OCI-LY3 (cell line): ENCODE measurements at regions not wholly inside any gene's neighbourhood (a gene's known extent, or its start where the extent isn't known, plus 50 kb on each side); places are given as distances from the start of the nearest gene placed in this dataset.

Experiments used
- H2AFZ ChIP-seq: fragments of 200-600, 300-600 bp; shearing (Covaris generic); 2 replicates; pipeline ENCODE4 v1.6.0; 2014; ENCODE audit warnings: antibody characterized with exemption, low read depth, low read length
- H3K27ac ChIP-seq: fragments of 200-600, 300-600 bp; sonication (generic); 2 replicates; pipeline ENCODE4 v1.5.1; 2014; ENCODE audit warnings: mild to moderate bottlenecking, low read length, moderate library complexity, mixed read lengths
- H3K27me3 ChIP-seq: fragments of 200-600, 300-600 bp; sonication (generic); 2 replicates; pipeline ENCODE4 v1.6.1; 2014; ENCODE audit warnings: low read depth, low read length, mixed read lengths
- H3K36me3 ChIP-seq: fragments of 200-600, 300-600 bp; sonication (generic); replicated peaks from 2 replicates; pipeline ENCODE3; 2014; ENCODE audit warnings: low read depth, low read length, mixed read lengths
- H3K4me1 ChIP-seq: fragments of 300-600, 200-600 bp; sonication (generic); 2 replicates; pipeline ENCODE4 v1.6.1; 2014; ENCODE audit warnings: low read length, mixed read lengths
- H3K4me2 ChIP-seq: fragments of 200-600, 300-600 bp; sonication (generic); 2 replicates; pipeline ENCODE4 v1.6.1; 2014; ENCODE audit warnings: low read length, mixed read lengths
- H3K4me3 ChIP-seq: fragments of 300-600, 200-600 bp; sonication (generic); 2 replicates; pipeline ENCODE4 v1.5.1; 2014; ENCODE audit warnings: antibody characterized with exemption, mild to moderate bottlenecking, low read length, moderate library complexity
- H3K79me2 ChIP-seq: fragments of 300-600, 200-600 bp; shearing (Covaris generic); 2 replicates; pipeline ENCODE4 v1.6.1; 2014; ENCODE audit warnings: mild to moderate bottlenecking, low read length, mixed read lengths
- H3K9ac ChIP-seq: fragments of 300-600, 200-600 bp; shearing (Covaris generic); 2 replicates; pipeline ENCODE4 v1.6.0; 2014; ENCODE audit warnings: mild to moderate bottlenecking, low read length, moderate library complexity
- H3K9me3 ChIP-seq: fragments of 200-600, 300-600 bp; shearing (Covaris generic); 2 replicates; pipeline ENCODE4 v1.6.1; 2014; ENCODE audit warnings: low read length, mixed read lengths; ENCODE audit not compliant: insufficient read depth
- H4K20me1 ChIP-seq: fragments of 200-600, 300-600 bp; sonication (generic); 2 replicates; pipeline ENCODE4 v1.6.1; 2016; ENCODE audit warnings: low read length, mixed read lengths; ENCODE audit not compliant: insufficient read depth
- CTCF ChIP-seq: fragments of 200-600, 300-600 bp; sonication (generic); IDR thresholded peaks from 2 replicates; pipeline ENCODE4 v1.5.1; 2014; ENCODE audit warnings: antibody characterized with exemption, low read length, low read depth
- EZH2phosphoT487 ChIP-seq: fragments of 200-600 bp; shearing (Covaris generic); IDR thresholded peaks from 2 replicates; pipeline ENCODE4 v1.6.1; 2018; ENCODE audit warnings: antibody characterized with exemption, mixed run types, low read depth

DNA sequence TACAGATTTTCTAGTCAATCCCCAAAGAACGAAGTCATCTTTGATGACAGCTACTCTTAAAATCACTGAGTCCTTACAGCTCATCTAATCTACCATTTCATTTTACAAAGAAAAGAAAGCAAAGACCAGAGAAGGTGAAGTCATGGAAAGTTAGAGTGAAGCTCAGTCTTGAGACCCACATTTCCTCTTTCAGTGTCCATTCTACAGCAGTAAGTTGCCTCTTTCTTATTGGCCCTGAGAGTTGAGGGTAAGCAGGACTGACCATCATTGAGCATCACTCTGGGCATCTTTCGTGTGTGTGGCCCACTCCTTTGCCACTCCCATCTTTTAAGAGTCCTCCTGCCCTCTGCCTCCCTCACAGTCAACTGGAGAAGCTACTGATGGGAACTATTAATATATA is 251.8 kb upstream of the NR4A3 start:
- H3K27ac ChIP-seq, result no peak overlapping the region
- H3K9ac ChIP-seq, result no peak overlapping the region
- no peaks in the 10 kb centered on the region for H3K9me3 ChIP-seq
- H2AFZ ChIP-seq, result no peak overlapping the region
- H3K79me2 ChIP-seq, result no peaks in the 10 kb centered on the region
- peaks cover 10% of the 10 kb centered on the region for H3K4me1 ChIP-seq
- TF ChIP-seq CTCF (no peak), EZH2phosphoT487 (no peak)
- no peak overlapping the region for H3K4me2 ChIP-seq
- H3K36me3 ChIP-seq, result no peaks in the 10 kb centered on the region
- H3K4me3 ChIP-seq, result no peak overlapping the region
- H4K20me1 ChIP-seq, result no peaks in the 10 kb centered on the region
- H3K27me3 ChIP-seq, result no peaks in the 10 kb centered on the region

GRCh38 chr9:99572567-99572966 is 249.1 kb upstream of the NR4A3 start:
- Histone ChIP-seq H3K4me3 (no peak overlapping the region), H2AFZ (no peak overlapping the region), H3K4me1 (peaks cover 7% of the 10 kb centered on the region), H3K36me3 (no peaks in the 10 kb centered on the region), H3K27me3 (no peaks in the 10 kb centered on the region), H3K9me3 (no peaks in the 10 kb centered on the region), H3K79me2 (no peaks in the 10 kb centered on the region), H3K9ac (no peak overlapping the region), H4K20me1 (no peaks in the 10 kb centered on the region), H3K4me2 (no peak overlapping the region), H3K27ac (no peak overlapping the region)
- TF ChIP-seq EZH2phosphoT487 (no peak), CTCF (no peak)

- TF ChIP-seq EZH2phosphoT487 (no peak), CTCF (no peak)
- H3K4me1 ChIP-seq, result peaks cover 5% of the 10 kb centered on the region
- H3K9ac ChIP-seq, result no peak overlapping the region
- no peaks in the 10 kb centered on the region for H3K36me3 ChIP-seq
- H3K79me2 ChIP-seq, result no peaks in the 10 kb centered on the region
- no peak overlapping the region for H2AFZ ChIP-seq
- no peaks in the 10 kb centered on the region for H3K27me3 ChIP-seq
- no peak overlapping the region for H3K4me2 ChIP-seq
- no peaks in the 10 kb centered on the region for H3K9me3 ChIP-seq
- no peak overlapping the region for H3K27ac ChIP-seq
- no peaks in the 10 kb centered on the region for H4K20me1 ChIP-seq
- H3K4me3 ChIP-seq, result no peak overlapping the region
Observed at GRCh38 chr9:99573085-99573484, 248.6 kb upstream of the NR4A3 start.

GRCh38 chr9:99573886-99574285 is 247.8 kb upstream of the NR4A3 start:
- Histone ChIP-seq H3K4me1 (peaks cover 5% of the 10 kb centered on the region), H3K27me3 (no peaks in the 10 kb centered on the region), H3K4me2 (no peak overlapping the region), H3K79me2 (no peaks in the 10 kb centered on the region), H3K36me3 (no peaks in the 10 kb centered on the region), H2AFZ (no peak overlapping the region), H3K9me3 (no peaks in the 10 kb centered on the region), H4K20me1 (no peaks in the 10 kb centered on the region), H3K9ac (no peak overlapping the region), H3K4me3 (no peak overlapping the region), H3K27ac (no peak overlapping the region)
- TF ChIP-seq EZH2phosphoT487 (no peak), CTCF (no peak)
